G401 (cell line): ENCODE measurements at regions not wholly inside any gene's neighbourhood (a gene's known extent, or its start where the extent isn't known, plus 50 kb on each side); places are given as distances from the start of the nearest gene placed in this dataset.
"Not testable (repeated sequence)": the region's sequence is repeated elsewhere in the genome, so short reads cannot be mapped to it uniquely, and the experiment has no call there.

Experiments
- DNase-seq: peaks from one replicate; pipeline ENCODE4 v3.0.0-alpha.2; 2015; ENCODE audit warnings: low spot score
- in situ Hi-C: cut with HindIII; loops from 2 replicates; pipeline ENCODE4 v1.10.0; 2016; ENCODE audit warnings: low sequenced_read_pairs, mixed read lengths

GRCh38 chr13:83825676-83826075 lies 56.6 kb downstream of the SLITRK1 start:
- DNase-seq, result peak; percentile 30
- in situ Hi-C loops, result no loop called here

- in situ Hi-C loops, result no loop called here
- DNase-seq, result no peak
Observed at GRCh38 chr13:83824560-83824959, 57.7 kb downstream of the SLITRK1 start.

DNA sequence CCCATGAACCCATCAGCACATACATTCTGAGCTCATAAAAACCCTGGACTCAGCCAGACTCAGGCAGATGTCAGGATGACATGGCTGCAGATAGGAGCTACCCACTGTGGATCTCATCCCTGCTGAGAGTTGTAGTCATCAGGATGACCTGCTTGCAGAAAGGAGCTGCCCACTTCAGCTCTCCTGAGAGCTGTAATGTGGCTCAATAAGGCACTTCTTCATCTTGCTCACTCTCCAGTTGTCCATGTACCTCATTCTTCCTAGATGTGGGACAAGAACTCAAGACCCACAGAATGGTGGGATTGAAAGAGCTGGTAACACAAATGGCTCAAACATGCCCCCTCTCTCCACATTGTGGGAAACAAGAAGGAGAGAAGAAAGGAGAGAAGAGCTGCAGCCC lies 58.2 kb downstream of the SLITRK1 start:
- in situ Hi-C loops, result no loop called here
- no peak for DNase-seq

DNA sequence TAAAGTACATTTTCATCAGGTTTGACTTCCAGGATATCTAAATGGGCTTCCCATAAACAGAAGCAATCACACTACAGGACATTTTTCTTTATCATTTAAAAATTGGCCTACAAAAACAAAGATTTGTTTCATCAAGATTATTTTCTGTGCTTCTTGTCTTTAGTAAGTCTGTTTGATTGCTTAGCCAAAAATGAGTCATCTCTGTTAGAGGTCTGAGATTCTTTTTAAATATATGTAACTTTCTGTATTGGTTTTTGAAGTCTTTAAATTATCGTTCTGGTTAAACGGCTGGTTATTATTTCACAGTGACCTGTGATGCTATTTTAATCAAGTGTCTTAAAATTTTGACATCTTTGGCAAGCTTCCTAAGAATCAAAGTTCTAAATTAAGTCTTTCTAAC lies 62.7 kb downstream of the SLITRK1 start:
- in situ Hi-C loops, result no loop called here
- no peak for DNase-seq

DNA sequence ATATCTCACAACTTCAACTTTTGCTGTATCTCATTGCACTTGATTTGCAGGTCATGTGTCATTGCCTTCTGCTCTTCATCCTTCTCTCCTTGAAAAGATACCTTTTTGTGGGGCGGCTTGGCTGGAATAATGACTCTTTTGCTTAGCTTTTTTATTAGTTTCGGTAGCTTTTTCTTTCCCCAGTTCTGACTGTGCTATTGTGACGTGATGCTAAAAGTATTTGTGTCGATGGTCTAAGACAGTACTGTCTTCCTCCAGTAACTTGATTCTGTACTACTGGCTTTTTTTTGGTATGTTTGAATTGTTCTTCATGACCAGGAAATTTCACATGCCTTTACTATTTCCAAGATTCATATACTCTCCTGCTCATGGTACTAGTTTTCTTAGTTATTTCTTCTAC lies 63.1 kb downstream of the SLITRK1 start:
- DNase-seq, result no peak
- in situ Hi-C loops, result no loop called here

- in situ Hi-C loops, result no loop called here
- no peak for DNase-seq
Observed at GRCh38 chr13:83816081-83816480, 66.2 kb downstream of the SLITRK1 start.

- in situ Hi-C loops, result no loop called here
- DNase-seq, result no peak
Observed at GRCh38 chr13:83815598-83815997, 66.7 kb downstream of the SLITRK1 start.

GRCh38 chr13:83810136-83810535 lies 72.1 kb downstream of the SLITRK1 start:
- in situ Hi-C loops, result no loop called here
- DNase-seq, result no peak

DNA sequence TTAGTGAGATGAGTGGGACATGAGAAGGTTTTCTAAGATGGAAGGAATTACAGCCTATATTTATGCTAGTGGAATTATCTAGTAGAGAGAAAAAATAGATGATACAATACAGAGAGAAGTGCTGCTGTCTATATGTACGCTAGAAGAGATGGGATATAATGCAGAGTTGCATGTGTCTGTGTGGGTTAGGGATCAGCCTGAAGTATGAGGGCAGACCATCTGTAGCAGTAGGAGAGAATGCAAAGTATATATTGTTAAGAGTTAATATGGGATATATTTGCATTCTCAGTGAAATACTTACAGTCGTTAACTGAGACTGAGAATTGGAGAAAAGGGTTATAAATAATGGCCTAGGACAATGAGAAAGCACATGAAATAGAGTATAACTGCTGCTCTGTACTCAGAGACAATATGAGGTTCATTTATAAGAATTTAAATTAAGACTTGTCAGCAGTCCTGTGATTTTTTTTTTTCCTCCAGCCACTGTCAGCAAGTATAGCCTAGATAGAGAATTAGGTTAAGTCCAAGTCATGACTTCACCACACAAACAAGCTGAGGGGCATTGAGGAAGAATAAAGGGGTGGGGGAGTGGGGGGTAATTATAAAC lies 77.8 kb downstream of the SLITRK1 start:
- DNase-seq, result no peak
- in situ Hi-C loops, result no loop called here

- no peak for DNase-seq
- in situ Hi-C loops, result no loop called here
Observed at GRCh38 chr13:83798731-83799130, 83.5 kb downstream of the SLITRK1 start.

DNA sequence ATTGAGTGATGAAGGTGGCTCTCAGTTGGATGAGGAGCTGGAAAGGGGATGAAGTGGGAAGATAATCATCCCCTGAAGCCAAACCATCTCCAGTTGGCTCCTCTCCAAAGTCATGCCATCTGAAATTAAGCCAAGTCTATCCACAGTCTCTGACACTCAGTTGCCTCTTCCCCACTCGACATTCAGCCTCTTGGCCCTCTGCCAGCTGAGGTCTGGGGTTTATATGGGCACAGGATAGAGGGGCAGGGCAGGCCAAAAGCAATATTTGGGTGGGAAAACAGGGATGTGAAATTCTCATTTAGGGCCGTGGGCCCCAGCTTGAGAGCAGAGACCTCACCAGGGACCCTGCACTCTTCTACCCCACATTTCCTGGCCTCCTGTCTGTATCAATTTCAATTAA lies 85.9 kb downstream of the SLITRK1 start:
- in situ Hi-C loops, result no loop called here
- DNase-seq, result peak; percentile 8

GRCh38 chr13:83794583-83794982 lies 87.7 kb downstream of the SLITRK1 start:
- no peak for DNase-seq
- in situ Hi-C loops, result no loop called here

DNA sequence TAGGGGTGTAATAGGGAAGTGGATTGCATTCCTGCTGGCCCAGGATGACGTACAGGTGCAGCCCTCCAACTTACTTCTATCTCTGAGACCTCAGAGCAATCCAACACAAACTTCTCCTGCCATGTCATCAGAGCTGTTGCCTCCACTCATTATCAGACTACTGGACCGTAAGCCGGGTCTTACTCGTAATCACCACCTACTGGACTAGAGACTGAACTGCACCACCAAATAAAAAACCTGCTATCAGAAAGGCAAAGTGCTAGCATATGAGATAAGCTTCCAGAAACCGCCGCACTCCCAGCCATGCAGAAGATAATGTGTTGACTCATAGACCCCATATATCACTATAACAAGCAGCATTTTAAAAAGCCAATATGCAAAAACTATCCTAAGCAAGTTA lies 102.0 kb downstream of the SLITRK1 start:
- DNase-seq, result no peak
- in situ Hi-C loops, result no loop called here

GRCh38 chr13:83773961-83774360 lies 108.3 kb downstream of the SLITRK1 start:
- in situ Hi-C loops, result no loop called here
- DNase-seq, result no peak

GRCh38 chr13:83765796-83766195 lies 116.5 kb downstream of the SLITRK1 start:
- DNase-seq, result peak; percentile 8
- in situ Hi-C loops, result no loop called here

GRCh38 chr13:83761631-83762030 lies 120.6 kb downstream of the SLITRK1 start:
- DNase-seq, result no peak
- in situ Hi-C loops, result no loop called here

DNA sequence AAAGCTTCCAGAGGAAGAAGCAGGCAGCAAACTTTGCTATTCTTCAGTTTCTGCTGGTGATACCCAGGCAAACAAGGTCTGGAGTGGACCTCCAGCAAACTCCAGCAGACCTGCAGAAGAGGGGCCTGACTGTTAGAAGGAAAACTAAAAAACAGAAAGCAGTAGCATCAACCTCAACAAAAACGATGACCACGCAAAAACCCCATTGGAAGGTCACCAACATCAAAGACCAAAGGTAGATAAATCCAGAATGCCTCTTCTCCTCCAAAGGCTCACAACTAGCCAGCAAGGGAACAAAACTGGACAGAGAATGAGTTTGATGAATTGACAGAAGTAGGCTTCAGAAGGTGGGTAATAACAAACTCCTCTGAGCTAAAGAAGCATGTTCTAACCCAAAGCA lies 127.1 kb downstream of the SLITRK1 start:
- in situ Hi-C loops, DNase-seq: not testable (repeated sequence)

- DNase-seq, result no peak
- in situ Hi-C loops, result no loop called here
Observed at GRCh38 chr13:83753912-83754624, 128.2 kb downstream of the SLITRK1 start.

DNA sequence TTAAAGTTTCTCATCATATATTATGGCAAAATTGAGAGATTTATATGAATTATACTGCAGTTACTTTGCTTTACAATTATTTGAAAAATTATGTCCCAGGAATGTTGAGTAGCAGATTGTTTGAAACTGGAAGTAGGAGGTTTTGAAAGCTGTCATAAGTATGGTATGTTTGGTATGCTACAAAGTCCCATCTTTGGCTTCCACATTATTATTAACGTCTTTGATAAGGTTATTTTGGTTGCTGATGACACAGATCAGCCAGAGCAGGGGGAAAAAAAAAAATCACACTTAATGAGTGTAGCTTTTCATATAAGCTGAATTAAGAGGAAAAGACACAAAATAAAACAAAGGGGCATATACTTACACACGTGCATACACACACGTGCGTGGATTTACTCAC lies 130.1 kb downstream of the SLITRK1 start:
- no peak for DNase-seq

GRCh38 chr13:83740622-83741021 lies 141.7 kb downstream of the SLITRK1 start:
- DNase-seq, result no peak
- in situ Hi-C loops, result no loop called here

More for the DNA sequence above, 130.1 kb downstream of the SLITRK1 start:
- in situ Hi-C loops, result no loop called here

GRCh38 chr13:83738407-83738806 lies 143.9 kb downstream of the SLITRK1 start:
- no peak for DNase-seq
- in situ Hi-C loops, result no loop called here
